OCI-LY3 (cell line): ENCODE measurements at regions not wholly inside any gene's neighbourhood (a gene's known extent, or its start where the extent isn't known, plus 50 kb on each side); places are given as distances from the start of the nearest gene placed in this dataset.

Experiments
- H2AFZ ChIP-seq: fragments of 200-600, 300-600 bp; shearing (Covaris generic); 2 replicates; pipeline ENCODE4 v1.6.0; 2014; ENCODE audit warnings: antibody characterized with exemption, low read depth, low read length
- H3K27ac ChIP-seq: fragments of 200-600, 300-600 bp; sonication (generic); 2 replicates; pipeline ENCODE4 v1.5.1; 2014; ENCODE audit warnings: mild to moderate bottlenecking, low read length, moderate library complexity, mixed read lengths
- H3K27me3 ChIP-seq: fragments of 200-600, 300-600 bp; sonication (generic); 2 replicates; pipeline ENCODE4 v1.6.1; 2014; ENCODE audit warnings: low read depth, low read length, mixed read lengths
- H3K36me3 ChIP-seq: fragments of 200-600, 300-600 bp; sonication (generic); replicated peaks from 2 replicates; pipeline ENCODE3; 2014; ENCODE audit warnings: low read depth, low read length, mixed read lengths
- H3K4me1 ChIP-seq: fragments of 300-600, 200-600 bp; sonication (generic); 2 replicates; pipeline ENCODE4 v1.6.1; 2014; ENCODE audit warnings: low read length, mixed read lengths
- H3K4me2 ChIP-seq: fragments of 200-600, 300-600 bp; sonication (generic); 2 replicates; pipeline ENCODE4 v1.6.1; 2014; ENCODE audit warnings: low read length, mixed read lengths
- H3K4me3 ChIP-seq: fragments of 300-600, 200-600 bp; sonication (generic); 2 replicates; pipeline ENCODE4 v1.5.1; 2014; ENCODE audit warnings: antibody characterized with exemption, mild to moderate bottlenecking, low read length, moderate library complexity
- H3K79me2 ChIP-seq: fragments of 300-600, 200-600 bp; shearing (Covaris generic); 2 replicates; pipeline ENCODE4 v1.6.1; 2014; ENCODE audit warnings: mild to moderate bottlenecking, low read length, mixed read lengths
- H3K9ac ChIP-seq: fragments of 300-600, 200-600 bp; shearing (Covaris generic); 2 replicates; pipeline ENCODE4 v1.6.0; 2014; ENCODE audit warnings: mild to moderate bottlenecking, low read length, moderate library complexity
- H3K9me3 ChIP-seq: fragments of 200-600, 300-600 bp; shearing (Covaris generic); 2 replicates; pipeline ENCODE4 v1.6.1; 2014; ENCODE audit warnings: low read length, mixed read lengths; ENCODE audit not compliant: insufficient read depth
- H4K20me1 ChIP-seq: fragments of 200-600, 300-600 bp; sonication (generic); 2 replicates; pipeline ENCODE4 v1.6.1; 2016; ENCODE audit warnings: low read length, mixed read lengths; ENCODE audit not compliant: insufficient read depth
- EZH2phosphoT487 ChIP-seq: fragments of 200-600 bp; shearing (Covaris generic); IDR thresholded peaks from 2 replicates; pipeline ENCODE4 v1.6.1; 2018; ENCODE audit warnings: antibody characterized with exemption, mixed run types, low read depth
- TF ChIP-seq, protein P1 (sequence below): fragments of 200-600, 300-600 bp; sonication (generic); IDR thresholded peaks from 2 replicates; pipeline ENCODE4 v1.5.1; 2014; ENCODE audit warnings: antibody characterized with exemption, low read length, low read depth

- H3K27me3 ChIP-seq, result no peaks in the 10 kb centered on the region
- H3K4me1 ChIP-seq, result no peaks in the 10 kb centered on the region
- no peak overlapping the region for H3K4me2 ChIP-seq
- no peak for TF ChIP-seq EZH2phosphoT487
- TF ChIP-seq, protein P1, sequence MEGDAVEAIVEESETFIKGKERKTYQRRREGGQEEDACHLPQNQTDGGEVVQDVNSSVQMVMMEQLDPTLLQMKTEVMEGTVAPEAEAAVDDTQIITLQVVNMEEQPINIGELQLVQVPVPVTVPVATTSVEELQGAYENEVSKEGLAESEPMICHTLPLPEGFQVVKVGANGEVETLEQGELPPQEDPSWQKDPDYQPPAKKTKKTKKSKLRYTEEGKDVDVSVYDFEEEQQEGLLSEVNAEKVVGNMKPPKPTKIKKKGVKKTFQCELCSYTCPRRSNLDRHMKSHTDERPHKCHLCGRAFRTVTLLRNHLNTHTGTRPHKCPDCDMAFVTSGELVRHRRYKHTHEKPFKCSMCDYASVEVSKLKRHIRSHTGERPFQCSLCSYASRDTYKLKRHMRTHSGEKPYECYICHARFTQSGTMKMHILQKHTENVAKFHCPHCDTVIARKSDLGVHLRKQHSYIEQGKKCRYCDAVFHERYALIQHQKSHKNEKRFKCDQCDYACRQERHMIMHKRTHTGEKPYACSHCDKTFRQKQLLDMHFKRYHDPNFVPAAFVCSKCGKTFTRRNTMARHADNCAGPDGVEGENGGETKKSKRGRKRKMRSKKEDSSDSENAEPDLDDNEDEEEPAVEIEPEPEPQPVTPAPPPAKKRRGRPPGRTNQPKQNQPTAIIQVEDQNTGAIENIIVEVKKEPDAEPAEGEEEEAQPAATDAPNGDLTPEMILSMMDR, result no peak
- no peak overlapping the region for H3K27ac ChIP-seq
- H4K20me1 ChIP-seq, result no peaks in the 10 kb centered on the region
- no peaks in the 10 kb centered on the region for H3K9me3 ChIP-seq
- H3K4me3 ChIP-seq, result no peak overlapping the region
- no peak overlapping the region for H2AFZ ChIP-seq
- no peaks in the 10 kb centered on the region for H3K79me2 ChIP-seq
- H3K9ac ChIP-seq, result no peak overlapping the region
- H3K36me3 ChIP-seq, result no peaks in the 10 kb centered on the region
Observed at GRCh38 chrX:21155916-21156315, 218.3 kb upstream of the CNKSR2 start.

GRCh38 chrX:21156632-21157031 is 217.6 kb upstream of the CNKSR2 start:
- no peaks in the 10 kb centered on the region for H3K9me3 ChIP-seq
- no peaks in the 10 kb centered on the region for H3K27me3 ChIP-seq
- H2AFZ ChIP-seq, result no peak overlapping the region
- no peaks in the 10 kb centered on the region for H3K4me1 ChIP-seq
- H3K4me3 ChIP-seq, result no peak overlapping the region
- TF ChIP-seq, protein P1, result no peak
- TF ChIP-seq EZH2phosphoT487, result no peak
- no peaks in the 10 kb centered on the region for H3K36me3 ChIP-seq
- no peaks in the 10 kb centered on the region for H4K20me1 ChIP-seq
- H3K4me2 ChIP-seq, result no peak overlapping the region
- no peak overlapping the region for H3K9ac ChIP-seq
- H3K79me2 ChIP-seq, result no peaks in the 10 kb centered on the region
- no peak overlapping the region for H3K27ac ChIP-seq

DNA sequence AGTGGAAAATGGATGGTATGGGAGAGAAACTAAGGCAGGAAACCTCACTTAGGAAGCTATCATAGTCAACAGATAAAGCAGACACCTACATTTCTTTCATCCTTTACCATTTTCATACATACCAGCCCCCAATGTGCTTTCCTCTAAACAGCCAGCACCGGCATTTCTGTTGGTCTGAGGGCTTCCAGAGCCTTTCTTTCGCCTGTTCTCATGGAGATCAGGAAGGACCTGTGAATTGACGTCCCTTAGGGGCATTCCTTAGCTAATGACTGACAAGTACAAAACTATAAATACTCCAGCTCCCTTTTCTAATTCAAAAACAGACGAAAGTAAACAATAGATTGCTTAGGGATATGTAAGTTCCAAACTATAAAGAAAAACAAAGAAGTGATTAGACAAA is 215.5 kb upstream of the CNKSR2 start:
- no peak overlapping the region for H3K27ac ChIP-seq
- H3K9me3 ChIP-seq, result no peaks in the 10 kb centered on the region
- H4K20me1 ChIP-seq, result no peaks in the 10 kb centered on the region
- H3K4me2 ChIP-seq, result no peak overlapping the region
- TF ChIP-seq, protein P1, result no peak
- H3K4me1 ChIP-seq, result no peaks in the 10 kb centered on the region
- H2AFZ ChIP-seq, result no peak overlapping the region
- H3K79me2 ChIP-seq, result no peaks in the 10 kb centered on the region
- no peak overlapping the region for H3K9ac ChIP-seq
- H3K36me3 ChIP-seq, result no peaks in the 10 kb centered on the region
- no peaks in the 10 kb centered on the region for H3K27me3 ChIP-seq
- H3K4me3 ChIP-seq, result no peak overlapping the region

DNA sequence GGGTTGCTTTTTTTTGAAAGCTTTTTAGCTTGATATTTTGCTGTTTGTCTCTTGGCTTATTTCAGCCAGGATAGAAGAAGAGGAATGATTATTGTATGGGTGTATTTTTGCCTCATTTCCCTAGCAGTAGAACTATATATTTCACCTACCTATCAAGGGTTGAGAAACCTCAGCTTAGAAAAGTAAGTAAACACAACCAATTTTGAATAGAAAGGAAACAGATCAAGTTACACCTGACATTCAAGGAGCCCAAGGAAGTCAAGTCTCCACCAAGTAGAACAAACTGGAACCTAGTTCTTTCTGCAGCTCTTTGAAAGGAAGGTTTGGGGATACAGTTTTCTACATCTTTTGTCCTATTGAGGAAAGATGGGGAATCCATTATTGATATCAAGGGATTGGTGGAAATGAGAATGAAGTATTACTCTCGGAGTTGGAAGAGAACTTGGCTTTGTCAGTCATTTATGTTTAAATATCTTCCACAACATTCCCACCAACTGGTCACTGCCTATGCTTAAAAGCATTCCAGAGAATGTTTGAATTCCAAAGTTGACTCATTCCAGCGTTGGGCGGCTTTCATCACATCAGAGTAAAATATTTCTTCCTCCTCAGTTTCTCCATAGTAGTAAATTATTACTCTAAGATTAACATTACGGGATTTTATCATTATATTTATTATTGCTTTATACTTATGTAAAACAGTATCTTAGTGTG is 207.8 kb upstream of the CNKSR2 start:
- Histone ChIP-seq H2AFZ (no peak overlapping the region), H4K20me1 (no peaks in the 10 kb centered on the region), H3K27me3 (no peaks in the 10 kb centered on the region), H3K79me2 (no peaks in the 10 kb centered on the region), H3K4me2 (no peak overlapping the region), H3K4me1 (peaks cover 6% of the 10 kb centered on the region; the same call in 1 of the 2 replicates), H3K9ac (no peak overlapping the region), H3K4me3 (no peak overlapping the region), H3K27ac (no peak overlapping the region), H3K9me3 (no peaks in the 10 kb centered on the region), H3K36me3 (no peaks in the 10 kb centered on the region)
- TF ChIP-seq, protein P1, result no peak
- TF ChIP-seq EZH2phosphoT487, result no peak
